ENCODE measurements at regions not wholly inside any gene's neighbourhood (a gene's known extent, or its start where the extent isn't known, plus 50 kb on each side); places are given as distances from the start of the nearest gene placed in this dataset.

- Histone ChIP-seq H3K27me3 (ENCODE audit: control insufficient read depth, insufficient read depth, low read length) (no peaks in the 10 kb centered on the region), H3K36me3 (ENCODE audit: control insufficient read depth, insufficient read depth, low read length) (no peaks in the 10 kb centered on the region), H3K27ac (ENCODE audit: low read length) (no peak overlapping the region), H3K9me3 (replicated peaks; ENCODE audit: control insufficient read depth, low read depth, low read length) (no peaks in the 10 kb centered on the region), H3K4me3 (ENCODE audit: low read length) (no peak overlapping the region), H3K4me1 (ENCODE audit: control insufficient read depth, insufficient read depth, low read length) (no peaks in the 10 kb centered on the region)
- 56% methylated on average over 1 of the region's 1 CpG for WGBS (ENCODE audit: insufficient coverage)
- no peak for DNase-seq
Observed at GRCh38 chr2:82279367-82279766, 1974.8 kb upstream of the LRRTM1 start.

- no peak for DNase-seq
- Histone ChIP-seq H3K9me3 (replicated peaks; ENCODE audit: control insufficient read depth, low read depth, low read length) (no peaks in the 10 kb centered on the region), H3K4me3 (ENCODE audit: low read length) (no peak overlapping the region), H3K27me3 (ENCODE audit: control insufficient read depth, insufficient read depth, low read length) (no peaks in the 10 kb centered on the region), H3K27ac (ENCODE audit: low read length) (no peak overlapping the region), H3K36me3 (ENCODE audit: control insufficient read depth, insufficient read depth, low read length) (no peaks in the 10 kb centered on the region), H3K4me1 (ENCODE audit: control insufficient read depth, insufficient read depth, low read length) (no peaks in the 10 kb centered on the region)
- WGBS (ENCODE audit: insufficient coverage), result no CpG with 5 or more reads among the region's 1 CpG
Observed at GRCh38 chr2:82278416-82278815, 1973.9 kb upstream of the LRRTM1 start.

GRCh38 chr2:82275599-82275998 is 1971.0 kb upstream of the LRRTM1 start:
- H3K27me3 ChIP-seq (ENCODE audit: control insufficient read depth, insufficient read depth, low read length), result no peaks in the 10 kb centered on the region
- no peak overlapping the region for H3K4me3 ChIP-seq (ENCODE audit: low read length)
- no CpG with 5 or more reads among the region's 2 CpGs for WGBS (ENCODE audit: insufficient coverage)
- H3K4me1 ChIP-seq (ENCODE audit: control insufficient read depth, insufficient read depth, low read length), result no peaks in the 10 kb centered on the region
- no peaks in the 10 kb centered on the region for H3K9me3 ChIP-seq (replicated peaks; ENCODE audit: control insufficient read depth, low read depth, low read length)
- no peaks in the 10 kb centered on the region for H3K36me3 ChIP-seq (ENCODE audit: control insufficient read depth, insufficient read depth, low read length)
- no peak for DNase-seq
- H3K27ac ChIP-seq (ENCODE audit: low read length), result no peak overlapping the region

DNA sequence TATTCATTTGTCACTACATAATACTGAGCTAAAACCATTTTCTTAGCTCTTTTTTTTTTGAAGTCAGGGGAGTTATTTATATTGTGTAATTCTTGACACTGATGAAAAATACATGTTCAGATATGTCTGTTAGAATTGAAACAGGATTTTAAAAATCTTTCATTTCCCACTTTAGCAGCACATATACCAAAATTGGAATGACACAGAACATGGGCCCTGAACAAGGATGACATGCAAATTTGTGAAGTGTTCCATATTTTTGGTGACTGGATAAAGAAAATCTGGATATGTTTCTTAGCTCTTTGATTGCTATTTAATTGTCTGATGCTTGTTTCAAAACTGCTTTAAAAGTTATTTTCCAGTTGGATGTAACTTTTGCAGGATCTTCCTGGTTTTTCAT is 1963.9 kb upstream of the LRRTM1 start:
- H3K4me3 ChIP-seq (ENCODE audit: low read length), result no peak overlapping the region
- H3K4me1 ChIP-seq (ENCODE audit: control insufficient read depth, insufficient read depth, low read length), result no peaks in the 10 kb centered on the region
- H3K27me3 ChIP-seq (ENCODE audit: control insufficient read depth, insufficient read depth, low read length), result no peaks in the 10 kb centered on the region
- peak; percentile 49 for DNase-seq
- H3K27ac ChIP-seq (ENCODE audit: low read length), result no peak overlapping the region
- no peaks in the 10 kb centered on the region for H3K9me3 ChIP-seq (replicated peaks; ENCODE audit: control insufficient read depth, low read depth, low read length)
- H3K36me3 ChIP-seq (ENCODE audit: control insufficient read depth, insufficient read depth, low read length), result no peaks in the 10 kb centered on the region

- no peak for DNase-seq
- 100% methylated on average over 2 of the region's 3 CpGs for WGBS (ENCODE audit: insufficient coverage)
Observed at GRCh38 chr2:82260521-82260920, 1956.0 kb upstream of the LRRTM1 start.

DNA sequence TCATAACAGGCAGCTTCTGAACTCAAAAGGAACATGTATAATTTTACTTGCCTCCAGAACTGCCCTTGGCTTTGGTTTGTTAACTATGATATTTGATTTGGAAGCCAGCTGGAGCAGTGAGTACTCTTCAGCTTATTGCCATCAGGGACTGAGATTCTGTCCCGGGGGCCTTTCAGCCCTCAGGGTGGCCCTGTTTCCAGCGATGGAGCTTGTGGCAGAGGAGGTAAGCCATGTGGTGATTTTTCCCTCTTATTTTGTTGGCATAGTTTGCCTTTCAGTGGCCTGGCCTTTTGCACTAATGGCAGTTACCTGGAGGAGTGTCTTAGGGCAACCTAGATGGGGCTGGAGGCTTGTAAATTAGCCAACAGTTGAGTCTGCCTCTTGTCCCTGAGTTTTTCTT is 1955.0 kb upstream of the LRRTM1 start:
- WGBS (ENCODE audit: insufficient coverage), result 79% methylated on average over 2 of the region's 2 CpGs
- Histone ChIP-seq H3K27me3 (ENCODE audit: control insufficient read depth, insufficient read depth, low read length) (no peaks in the 10 kb centered on the region), H3K4me3 (ENCODE audit: low read length) (no peak overlapping the region), H3K36me3 (ENCODE audit: control insufficient read depth, insufficient read depth, low read length) (no peaks in the 10 kb centered on the region), H3K9me3 (replicated peaks; ENCODE audit: control insufficient read depth, low read depth, low read length) (peaks cover 2% of the 10 kb centered on the region), H3K27ac (ENCODE audit: low read length) (no peak overlapping the region), H3K4me1 (ENCODE audit: control insufficient read depth, insufficient read depth, low read length) (peaks cover 8% of the 10 kb centered on the region)
- DNase-seq, result no peak

More at GRCh38 chr2:82260521-82260920, 1956.0 kb upstream of the LRRTM1 start:
- H3K27ac ChIP-seq (ENCODE audit: low read length), result no peak overlapping the region
- H3K4me3 ChIP-seq (ENCODE audit: low read length), result no peak overlapping the region
- no peaks in the 10 kb centered on the region for H3K9me3 ChIP-seq (replicated peaks; ENCODE audit: control insufficient read depth, low read depth, low read length)
- H3K27me3 ChIP-seq (ENCODE audit: control insufficient read depth, insufficient read depth, low read length), result no peaks in the 10 kb centered on the region
- peaks cover 8% of the 10 kb centered on the region for H3K4me1 ChIP-seq (ENCODE audit: control insufficient read depth, insufficient read depth, low read length)
- H3K36me3 ChIP-seq (ENCODE audit: control insufficient read depth, insufficient read depth, low read length), result no peaks in the 10 kb centered on the region

DNA sequence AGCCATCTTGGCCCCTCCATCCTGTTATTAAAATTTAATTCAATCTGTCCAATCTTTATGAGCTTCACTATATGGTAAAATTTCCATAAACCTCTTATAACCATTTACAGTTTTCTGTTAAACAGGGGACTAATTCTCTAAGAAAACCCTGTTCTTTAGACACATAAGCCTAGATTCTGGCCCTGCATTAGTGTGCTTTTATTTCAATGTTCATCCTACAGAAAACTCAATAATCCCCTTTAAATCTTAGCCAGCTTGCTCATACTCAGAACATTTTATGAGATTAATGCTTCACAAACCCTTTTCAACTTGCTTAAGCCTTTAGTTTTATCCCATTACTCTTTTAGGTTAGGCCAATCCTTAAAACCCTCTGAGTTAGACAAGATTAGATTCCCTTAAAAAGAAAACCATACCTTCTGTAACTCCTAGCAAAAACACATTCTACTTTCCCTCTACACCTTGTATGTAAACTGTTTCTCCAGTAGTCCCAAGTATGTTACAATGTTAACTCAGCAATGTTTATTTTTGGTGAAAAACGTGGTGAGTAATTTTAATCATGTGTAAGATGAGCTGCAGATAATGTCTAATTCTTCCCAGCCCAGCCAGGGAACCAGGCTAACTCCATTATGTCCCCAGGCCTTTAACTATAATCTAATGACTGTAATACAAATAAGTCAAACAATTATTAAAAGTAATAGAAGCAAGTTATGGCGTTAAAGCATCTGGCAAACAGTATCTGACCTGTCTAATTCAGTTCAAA is 1953.4 kb upstream of the LRRTM1 start:
- Histone ChIP-seq H3K4me1 (ENCODE audit: control insufficient read depth, insufficient read depth, low read length) (peaks cover 8% of the 10 kb centered on the region), H3K9me3 (replicated peaks; ENCODE audit: control insufficient read depth, low read depth, low read length) (peaks cover 2% of the 10 kb centered on the region), H3K27me3 (ENCODE audit: control insufficient read depth, insufficient read depth, low read length) (no peaks in the 10 kb centered on the region), H3K36me3 (ENCODE audit: control insufficient read depth, insufficient read depth, low read length) (no peaks in the 10 kb centered on the region), H3K4me3 (ENCODE audit: low read length) (no peak overlapping the region), H3K27ac (ENCODE audit: low read length) (peak overlapping the region; percentile 45)
- DNase-seq, result no peak
- no CpG with 5 or more reads among the region's 2 CpGs for WGBS (ENCODE audit: insufficient coverage)

DNA sequence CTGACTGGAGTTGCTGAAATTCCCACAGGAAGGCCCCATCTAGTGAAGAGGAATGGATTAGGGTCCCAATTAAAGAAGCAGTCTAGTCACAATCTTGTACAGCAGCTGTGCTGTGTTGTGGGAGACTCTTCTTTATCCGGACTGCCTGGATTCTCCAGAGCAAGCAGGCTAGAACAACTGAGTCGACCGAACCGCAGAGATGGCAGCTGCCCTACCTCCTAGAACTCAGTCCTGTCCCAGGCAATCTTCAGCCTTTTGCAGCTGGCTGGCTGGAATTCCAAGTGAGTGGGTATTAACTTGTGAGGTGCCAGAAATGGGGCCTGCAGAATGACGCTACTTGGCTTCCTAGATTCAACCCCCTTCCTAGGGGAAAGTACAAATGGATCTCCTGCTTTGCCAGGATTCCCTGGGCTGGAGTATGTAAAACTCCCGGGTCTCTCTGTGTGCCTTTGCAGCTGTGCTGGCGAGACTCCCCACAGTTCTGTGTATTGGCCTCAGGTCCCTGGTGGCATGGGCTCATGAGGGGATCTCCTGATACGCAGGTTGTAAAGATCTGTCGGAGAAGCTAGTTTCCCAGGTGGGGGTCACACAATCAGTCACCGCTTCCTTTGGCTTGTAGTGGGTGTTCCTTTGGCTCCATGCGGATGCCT is 1952.6 kb upstream of the LRRTM1 start:
- 47% methylated on average over 3 of the region's 11 CpGs for WGBS (ENCODE audit: insufficient coverage)

GRCh38 chr2:82256288-82256687 is 1951.7 kb upstream of the LRRTM1 start:
- peaks cover 4% of the 10 kb centered on the region for H3K9me3 ChIP-seq (replicated peaks; ENCODE audit: control insufficient read depth, low read depth, low read length)
- H3K27ac ChIP-seq (ENCODE audit: low read length), result no peak overlapping the region
- H3K4me3 ChIP-seq (ENCODE audit: low read length), result no peak overlapping the region
- peaks cover 8% of the 10 kb centered on the region for H3K4me1 ChIP-seq (ENCODE audit: control insufficient read depth, insufficient read depth, low read length)
- 100% methylated on average over 1 of the region's 3 CpGs for WGBS (ENCODE audit: insufficient coverage)
- no peak for DNase-seq
- no peaks in the 10 kb centered on the region for H3K27me3 ChIP-seq (ENCODE audit: control insufficient read depth, insufficient read depth, low read length)
- H3K36me3 ChIP-seq (ENCODE audit: control insufficient read depth, insufficient read depth, low read length), result no peaks in the 10 kb centered on the region

More for the DNA sequence above, 1952.6 kb upstream of the LRRTM1 start:
- Histone ChIP-seq H3K36me3 (ENCODE audit: control insufficient read depth, insufficient read depth, low read length) (no peaks in the 10 kb centered on the region), H3K4me3 (ENCODE audit: low read length) (no peak overlapping the region), H3K27me3 (ENCODE audit: control insufficient read depth, insufficient read depth, low read length) (no peaks in the 10 kb centered on the region), H3K27ac (ENCODE audit: low read length) (peak overlapping the region; percentile 45), H3K9me3 (replicated peaks; ENCODE audit: control insufficient read depth, low read depth, low read length) (peaks cover 2% of the 10 kb centered on the region), H3K4me1 (ENCODE audit: control insufficient read depth, insufficient read depth, low read length) (peaks cover 8% of the 10 kb centered on the region)
- DNase-seq, result peak; percentile 71

DNA sequence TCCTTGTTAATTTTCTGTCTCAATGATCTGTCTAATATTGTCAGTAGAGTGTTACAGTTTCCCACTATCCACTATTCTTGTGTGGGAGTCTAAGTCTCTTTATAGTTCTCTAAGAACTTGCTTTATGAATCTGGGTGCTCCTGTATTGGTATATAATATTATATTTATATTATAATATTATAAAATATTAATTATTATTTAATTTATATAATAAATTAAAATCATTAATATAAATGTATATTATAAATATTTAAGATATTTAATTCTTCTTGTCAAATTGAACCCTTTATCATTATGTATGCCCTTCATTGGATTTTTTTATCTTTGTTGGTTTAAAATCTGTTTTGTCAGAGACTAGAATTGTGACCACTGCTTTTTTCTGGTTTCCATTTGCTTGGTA is 1950.2 kb upstream of the LRRTM1 start:
- Histone ChIP-seq H3K9me3 (replicated peaks; ENCODE audit: control insufficient read depth, low read depth, low read length) (peaks cover 5% of the 10 kb centered on the region), H3K27me3 (ENCODE audit: control insufficient read depth, insufficient read depth, low read length) (no peaks in the 10 kb centered on the region), H3K4me1 (ENCODE audit: control insufficient read depth, insufficient read depth, low read length) (peaks cover 8% of the 10 kb centered on the region), H3K36me3 (ENCODE audit: control insufficient read depth, insufficient read depth, low read length) (no peaks in the 10 kb centered on the region), H3K27ac (ENCODE audit: low read length) (no peak overlapping the region), H3K4me3 (ENCODE audit: low read length) (no peak overlapping the region)
- DNase-seq, result no peak
